ENCODE measurements at regions not wholly inside any gene's neighbourhood (a gene's known extent, or its start where the extent isn't known, plus 50 kb on each side); places are given as distances from the start of the nearest gene placed in this dataset.

- intact Hi-C loops (cut with micrococcal nuclease; ENCODE audit: unreplicated experiment): no loop called here
- Histone ChIP-seq H3K27ac (ENCODE audit: low read depth, low read length, poor library complexity, severe bottlenecking) (no peak overlapping the region), H3K9me3 (ENCODE audit: low read depth, low read length, poor library complexity, severe bottlenecking) (no peaks in the 10 kb centered on the region), H3K36me3 (ENCODE audit: insufficient read depth, low read length, poor library complexity, severe bottlenecking) (no peaks in the 10 kb centered on the region), H3K4me3 (ENCODE audit: low read depth, low read length, poor library complexity, severe bottlenecking) (no peak overlapping the region), H3K27me3 (replicated peaks; ENCODE audit: insufficient read depth, low read depth, low read length, poor library complexity) (no peaks in the 10 kb centered on the region), H3K4me1 (ENCODE audit: insufficient read depth, low read length, poor library complexity, severe bottlenecking) (no peaks in the 10 kb centered on the region)
- DNase-seq (ENCODE audit: low spot score): no peak
- no TSS peak for BruUV-seq (replicated peaks)
- TF ChIP-seq EZH2 (IDR thresholded peaks at IDR 0.05; ENCODE audit: borderline replicate concordance, low read depth, low read length, poor library complexity, severe bottlenecking) (no peak), CTCF (conservative IDR thresholded peaks at IDR 0.05; ENCODE audit: low read depth, low read length) (no peak)
- ChIA-PET CTCF (no interaction called here), POLR2A (ENCODE audit: low non-redundant PET) (no interaction called here)
Observed at GRCh38 chr18:44588508-44588907, 92.2 kb upstream of the SETBP1 start.

DNA sequence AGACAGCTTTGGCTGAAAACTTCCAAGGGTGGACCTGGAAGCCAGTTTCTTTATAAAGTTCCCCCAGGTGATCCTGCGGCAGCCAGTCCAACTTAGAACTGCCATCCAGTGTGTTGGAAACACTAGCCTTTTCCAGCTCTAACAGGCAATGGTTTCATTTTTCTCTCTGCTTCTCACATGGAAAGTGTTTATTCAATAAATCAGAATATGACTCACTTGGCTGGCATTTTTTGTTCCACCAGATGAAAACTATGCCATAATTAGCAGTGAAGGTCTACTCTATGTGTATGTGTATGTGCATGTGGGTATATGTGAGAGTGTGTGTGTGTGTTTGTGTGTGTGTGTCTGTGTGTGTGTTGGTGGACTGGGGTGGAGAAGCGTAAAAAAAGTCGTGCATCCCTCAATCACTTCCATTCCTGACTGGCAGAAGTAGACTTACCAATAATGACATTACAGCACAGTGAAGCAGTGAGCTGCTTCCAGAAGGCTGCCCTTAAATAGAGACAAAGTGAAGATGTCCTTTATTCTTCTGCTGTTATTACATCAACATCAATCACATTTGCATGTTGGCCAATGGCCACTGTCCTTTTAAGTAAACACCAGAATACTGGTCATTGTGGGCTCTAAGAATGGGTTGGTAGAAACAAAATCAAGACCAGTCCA lies 90.9 kb upstream of the SETBP1 start:
- DNase-seq (ENCODE audit: low spot score): peak; percentile 18
- H3K27me3 ChIP-seq (replicated peaks; ENCODE audit: insufficient read depth, low read depth, low read length, poor library complexity): no peaks in the 10 kb centered on the region
- no peaks in the 10 kb centered on the region for H3K9me3 ChIP-seq (ENCODE audit: low read depth, low read length, poor library complexity, severe bottlenecking)
- POLR2A ChIA-PET (ENCODE audit: low non-redundant PET): no interaction called here
- no peak for TF ChIP-seq EZH2 (IDR thresholded peaks at IDR 0.05; ENCODE audit: borderline replicate concordance, low read depth, low read length, poor library complexity, severe bottlenecking)
- TF ChIP-seq CTCF (conservative IDR thresholded peaks at IDR 0.05; ENCODE audit: low read depth, low read length): no peak
- intact Hi-C loops (cut with micrococcal nuclease; ENCODE audit: unreplicated experiment): no loop called here
- no peaks in the 10 kb centered on the region for H3K36me3 ChIP-seq (ENCODE audit: insufficient read depth, low read length, poor library complexity, severe bottlenecking)
- no peak overlapping the region for H3K4me3 ChIP-seq (ENCODE audit: low read depth, low read length, poor library complexity, severe bottlenecking)
- no peak overlapping the region for H3K27ac ChIP-seq (ENCODE audit: low read depth, low read length, poor library complexity, severe bottlenecking)
- CTCF ChIA-PET: no interaction called here
- H3K4me1 ChIP-seq (ENCODE audit: insufficient read depth, low read length, poor library complexity, severe bottlenecking): no peaks in the 10 kb centered on the region
- BruUV-seq (replicated peaks): no TSS peak

- Histone ChIP-seq H3K4me1 (ENCODE audit: insufficient read depth, low read length, poor library complexity, severe bottlenecking) (no peaks in the 10 kb centered on the region), H3K27ac (ENCODE audit: low read depth, low read length, poor library complexity, severe bottlenecking) (no peak overlapping the region), H3K36me3 (ENCODE audit: insufficient read depth, low read length, poor library complexity, severe bottlenecking) (no peaks in the 10 kb centered on the region), H3K27me3 (replicated peaks; ENCODE audit: insufficient read depth, low read depth, low read length, poor library complexity) (no peaks in the 10 kb centered on the region), H3K4me3 (ENCODE audit: low read depth, low read length, poor library complexity, severe bottlenecking) (no peak overlapping the region), H3K9me3 (ENCODE audit: low read depth, low read length, poor library complexity, severe bottlenecking) (no peaks in the 10 kb centered on the region)
- ChIA-PET POLR2A (ENCODE audit: low non-redundant PET) (no interaction called here), CTCF (no interaction called here)
- BruUV-seq (replicated peaks): no TSS peak
- intact Hi-C loops (cut with micrococcal nuclease; ENCODE audit: unreplicated experiment): no loop called here
- DNase-seq (ENCODE audit: low spot score): no peak
- TF ChIP-seq CTCF (conservative IDR thresholded peaks at IDR 0.05; ENCODE audit: low read depth, low read length) (no peak), EZH2 (IDR thresholded peaks at IDR 0.05; ENCODE audit: borderline replicate concordance, low read depth, low read length, poor library complexity, severe bottlenecking) (no peak)
Observed at GRCh38 chr18:44590956-44591670, 89.6 kb upstream of the SETBP1 start.

Measured in A673 (cell line).